Cardiac septum (tissue), 1 donor: ENCODE measurements at regions not wholly inside any gene's neighbourhood (a gene's known extent, or its start where the extent isn't known, plus 50 kb on each side); places are given as distances from the start of the nearest gene placed in this dataset.

Experiments used
- DNase-seq: peaks from one replicate; pipeline ENCODE4 v3.0.0-alpha.2; 2020; ENCODE audit warnings: low spot score
- intact Hi-C: fragments of 100-400 bp; cut with DNase I; formaldehyde crosslinking; loops from one replicate; pipeline ENCODE4 v1.14.0; 2022
- donor health status: DM: no; HTN: no; CAD: no.

DNA sequence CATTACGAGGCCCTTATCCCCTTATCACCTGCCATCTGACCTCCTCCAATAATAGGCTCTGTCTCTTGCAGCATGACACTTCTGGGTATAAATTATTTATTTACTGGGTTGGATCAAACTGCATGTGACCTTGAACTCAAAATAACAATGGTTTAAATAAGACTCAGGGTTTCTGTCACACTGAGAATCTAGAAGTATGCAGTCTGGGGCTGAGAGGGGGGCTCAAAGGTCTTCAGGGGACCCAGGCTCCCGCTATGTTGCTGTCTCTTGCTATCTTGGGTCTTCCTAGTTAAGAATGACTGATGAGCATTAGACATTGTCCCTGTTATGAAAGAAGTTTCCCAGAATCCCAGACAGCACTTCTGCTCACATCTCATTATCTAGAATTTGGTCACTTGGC lies 133.5 kb downstream of the URB2 start:
- intact Hi-C loops = no loop called here
- DNase-seq = no peak

DNA sequence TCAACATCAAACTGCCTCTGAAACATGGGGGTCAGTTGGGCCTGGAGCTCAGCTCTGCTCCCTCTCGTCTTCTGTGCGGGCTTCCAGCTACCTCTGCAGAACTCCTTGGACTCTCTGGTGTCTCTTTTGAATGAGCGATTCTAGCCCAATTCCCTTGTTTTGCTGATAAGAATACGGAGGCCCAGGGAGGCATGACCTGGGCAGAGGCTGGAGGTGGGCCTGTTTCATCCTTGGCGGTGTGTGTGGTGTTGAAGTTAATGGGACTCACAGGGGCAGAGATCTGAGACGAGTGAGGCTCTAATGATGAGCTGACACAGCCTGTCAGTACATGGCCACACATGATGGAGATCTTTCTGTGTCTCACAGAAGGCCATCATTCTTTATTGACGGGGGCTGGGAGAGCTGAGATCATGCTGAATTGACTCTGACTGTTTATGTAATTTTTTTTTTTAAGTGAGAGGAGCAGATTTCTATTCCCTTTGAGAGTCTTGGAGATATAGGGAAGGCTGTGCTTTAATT lies 134.5 kb downstream of the URB2 start:
- intact Hi-C loops = no loop called here
- no peak for DNase-seq

DNA sequence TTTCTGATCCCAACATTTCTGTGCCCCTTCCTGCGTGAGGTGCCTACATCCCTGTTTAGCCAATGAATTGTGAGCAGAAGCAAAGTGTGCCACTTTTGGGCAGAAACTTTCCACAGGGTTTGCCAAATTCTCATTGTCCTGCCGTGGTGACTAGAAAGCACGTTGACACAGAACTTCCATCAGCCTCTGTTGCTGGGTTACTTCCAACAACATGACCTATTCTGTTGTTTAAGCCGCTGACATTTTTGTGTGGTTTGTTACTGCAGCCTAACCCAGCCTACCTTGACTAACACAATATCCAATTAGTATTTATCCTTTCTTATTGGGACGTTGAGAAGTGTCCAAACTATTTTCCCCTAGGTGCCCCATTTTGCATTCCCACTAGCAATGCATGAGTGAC lies 136.8 kb downstream of the URB2 start:
- DNase-seq = no peak
- intact Hi-C loops = no loop called here

DNA sequence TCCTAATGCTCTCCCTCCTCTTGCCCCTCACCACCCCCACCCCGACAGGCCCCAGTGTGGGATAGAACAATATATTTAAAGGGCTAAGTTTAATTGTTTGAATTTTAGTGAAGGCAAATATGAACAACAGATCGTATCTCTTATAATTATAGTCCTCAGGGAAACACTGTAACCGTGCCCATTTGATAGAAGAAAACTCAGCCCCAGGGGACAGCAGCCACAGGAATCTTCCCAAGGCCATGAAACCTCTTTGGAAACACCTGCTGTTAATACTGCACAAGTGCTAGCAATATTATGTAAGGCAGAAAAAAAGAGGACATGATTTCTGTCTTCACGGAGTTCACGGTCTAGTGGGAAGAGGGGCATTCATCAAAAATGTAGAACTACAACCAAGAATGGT lies 142.2 kb downstream of the URB2 start:
- DNase-seq = no peak
- intact Hi-C loops = no loop called here

DNA sequence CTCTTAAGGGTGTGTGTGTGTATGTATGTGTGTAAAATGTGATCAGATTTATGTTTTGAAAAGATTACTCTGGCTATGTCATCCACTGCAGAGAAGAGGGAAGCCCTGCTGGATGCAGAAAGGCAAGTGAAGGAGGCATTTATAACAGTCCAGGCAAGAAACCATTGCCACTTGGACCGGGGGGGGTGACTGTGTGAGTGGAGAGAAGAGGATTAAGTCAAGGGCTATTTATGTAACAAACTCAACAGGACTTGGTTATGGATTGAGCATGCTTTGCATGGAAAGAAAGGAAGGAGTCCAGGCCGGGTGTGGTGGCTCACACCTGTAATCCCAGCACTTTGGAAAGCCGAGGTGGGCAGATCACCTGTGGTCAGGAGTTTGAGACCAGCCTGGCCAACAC lies 143.0 kb downstream of the URB2 start:
- no peak for DNase-seq

DNA sequence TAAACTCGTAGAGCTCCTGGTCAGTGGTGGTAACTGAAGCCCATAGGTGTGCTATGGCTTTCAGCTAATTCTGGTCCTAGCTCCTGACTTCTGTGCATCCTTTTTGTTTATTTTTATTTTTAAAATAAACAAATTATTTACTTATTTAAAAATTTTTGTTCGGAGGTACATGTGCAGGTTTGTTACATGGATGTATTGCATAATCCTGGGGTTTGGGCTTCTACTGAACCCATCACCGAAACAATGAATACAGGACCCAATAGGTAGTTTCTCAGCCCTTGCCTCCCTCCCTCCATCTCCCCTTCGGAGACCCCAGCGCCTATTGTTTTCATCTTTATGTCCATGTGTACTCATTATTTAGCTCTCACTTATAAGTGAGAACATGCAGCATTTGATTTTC lies 143.8 kb downstream of the URB2 start:
- no peak for DNase-seq
- intact Hi-C loops = no loop called here

More for the DNA sequence above, 143.0 kb downstream of the URB2 start:
- intact Hi-C loops = no loop called here

GRCh38 chr1:229778794-229779193 lies 152.7 kb downstream of the URB2 start:
- no peak for DNase-seq
- intact Hi-C loops = no loop called here

DNA sequence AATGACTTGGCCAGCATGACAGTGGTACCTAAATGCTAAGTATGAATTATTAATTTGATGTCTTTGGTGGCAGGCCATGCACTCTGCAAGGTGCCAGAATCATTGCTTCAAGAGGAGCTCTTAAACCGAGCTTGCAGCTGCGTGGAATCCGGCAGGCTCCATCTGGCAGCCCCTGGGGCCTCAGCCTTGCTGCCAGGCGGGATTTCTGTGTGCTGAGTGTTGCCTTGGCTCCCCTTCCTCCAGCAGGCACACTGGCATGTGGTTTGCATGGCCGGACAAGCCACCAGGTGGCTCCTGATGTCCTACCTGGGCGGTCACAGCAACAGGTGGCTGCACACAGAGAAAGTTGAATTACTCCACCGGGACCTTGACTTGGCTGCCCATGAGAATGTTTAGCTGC lies 155.4 kb downstream of the URB2 start:
- DNase-seq = no peak

GRCh38 chr1:229782469-229782868 lies 156.4 kb downstream of the URB2 start:
- intact Hi-C loops = no loop called here

More for the DNA sequence above, 155.4 kb downstream of the URB2 start:
- intact Hi-C loops = no loop called here

GRCh38 chr1:229784834-229785233 lies 158.8 kb downstream of the URB2 start:
- intact Hi-C loops = no loop called here
- no peak for DNase-seq

More at GRCh38 chr1:229782469-229782868, 156.4 kb downstream of the URB2 start:
- no peak for DNase-seq

GRCh38 chr1:229786974-229787610 lies 161.0 kb downstream of the URB2 start:
- DNase-seq = no peak
- intact Hi-C loops = no loop called here

DNA sequence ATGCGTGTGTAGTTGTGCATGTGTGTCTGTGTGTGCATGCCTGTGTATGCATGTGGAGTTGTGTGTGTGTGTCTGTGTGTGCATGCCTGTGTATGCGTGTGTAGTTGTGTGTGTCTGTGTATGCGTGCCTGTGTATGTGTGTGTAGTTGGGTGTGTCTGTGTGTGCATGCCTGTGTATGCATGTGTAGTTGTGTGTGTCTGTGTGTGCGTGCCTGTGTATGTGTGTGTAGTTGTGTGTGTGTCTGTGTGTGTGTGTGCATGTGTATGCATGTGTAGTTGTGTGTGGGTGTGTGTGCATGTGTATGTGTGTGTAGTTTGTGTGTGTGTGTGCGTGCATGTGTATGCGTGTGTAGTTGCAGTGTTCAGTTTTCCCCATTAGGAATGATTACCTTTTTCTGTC lies 162.0 kb downstream of the URB2 start:
- DNase-seq = no peak
- intact Hi-C loops = no loop called here

GRCh38 chr1:229792012-229792975 lies 166.2 kb downstream of the URB2 start:
- intact Hi-C loops = no loop called here
- no peak for DNase-seq

GRCh38 chr1:229793488-229793887 lies 167.4 kb downstream of the URB2 start:
- no peak for DNase-seq
- intact Hi-C loops = no loop called here

DNA sequence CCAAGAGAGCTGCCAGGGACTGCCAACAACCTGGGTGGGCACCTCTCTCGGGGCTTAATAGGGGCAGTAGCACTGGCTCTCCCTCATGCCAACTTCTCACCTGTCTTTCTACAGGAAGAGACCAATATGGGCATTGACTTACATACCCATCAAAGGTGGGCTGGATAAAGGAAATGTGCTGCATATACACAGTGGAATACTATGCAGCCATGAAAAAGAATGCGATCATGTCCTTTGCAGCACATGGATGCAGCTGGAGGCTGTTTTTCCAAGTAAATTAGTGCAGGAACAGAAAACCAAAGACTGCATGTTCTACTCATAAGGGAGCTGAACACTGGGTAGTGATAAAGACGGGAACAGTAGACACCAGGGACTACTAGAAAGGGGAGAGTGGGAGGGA lies 172.5 kb downstream of the URB2 start:
- DNase-seq = no peak
- intact Hi-C loops = no loop called here

GRCh38 chr1:229803626-229804217 lies 177.7 kb downstream of the URB2 start:
- intact Hi-C loops = no loop called here
- DNase-seq = no peak

DNA sequence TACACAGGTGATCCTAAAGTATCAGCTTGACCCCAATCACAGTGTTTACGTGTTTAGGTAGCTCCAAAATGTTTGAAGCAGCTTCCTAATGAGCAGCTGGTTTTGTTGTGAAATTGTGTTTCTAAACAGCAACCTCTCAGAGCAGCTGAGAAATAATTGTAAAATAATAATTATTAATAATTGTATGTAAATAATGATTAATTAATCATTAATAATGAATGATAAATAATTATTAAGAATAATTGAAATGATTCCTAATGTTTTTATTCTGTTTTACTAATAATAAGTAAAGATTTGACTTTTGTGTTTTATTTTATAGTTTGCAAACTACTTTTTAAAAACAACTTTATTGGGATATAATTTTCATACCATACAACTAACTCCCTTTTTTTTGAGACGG lies 182.2 kb downstream of the URB2 start:
- no peak for DNase-seq
- intact Hi-C loops = no loop called here

- DNase-seq = no peak
- intact Hi-C loops = no loop called here
Observed at GRCh38 chr1:229810140-229810539, 184.1 kb downstream of the URB2 start.

DNA sequence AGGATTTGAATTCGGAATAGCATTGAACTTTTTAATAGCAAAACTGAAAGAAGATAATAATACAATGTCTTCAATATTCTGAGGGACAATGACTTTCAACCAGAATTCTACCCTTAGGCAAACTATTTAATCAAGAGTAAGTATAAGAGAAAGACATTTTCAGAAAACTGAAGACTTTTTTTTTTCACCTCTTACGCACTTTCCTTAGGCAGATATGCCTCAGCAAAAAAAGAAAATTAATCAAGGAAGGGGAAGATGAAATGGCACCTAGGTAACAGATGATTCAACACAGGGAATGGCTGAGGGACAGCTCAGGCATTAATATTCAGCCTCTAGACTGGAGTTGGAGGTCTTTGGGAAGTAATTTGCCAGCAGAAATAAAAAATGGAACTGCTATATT lies 184.9 kb downstream of the URB2 start:
- DNase-seq = no peak
- intact Hi-C loops = no loop called here

- DNase-seq = no peak
- intact Hi-C loops = no loop called here
Observed at GRCh38 chr1:229812148-229812547, 186.1 kb downstream of the URB2 start.
